ENCODE measurements at regions not wholly inside any gene's neighbourhood (a gene's known extent, or its start where the extent isn't known, plus 50 kb on each side); places are given as distances from the start of the nearest gene placed in this dataset.

- no peak for DNase-seq (ENCODE audit: low spot score)
These were observed 529.0 kb downstream of the MCTP2 start for GRCh38 chr15:94760348-94760747.

- no peak for DNase-seq (ENCODE audit: low spot score)
These were observed 530.2 kb downstream of the MCTP2 start for GRCh38 chr15:94761574-94761973.

GRCh38 chr15:94769089-94769488 is 537.7 kb downstream of the MCTP2 start:
- DNase-seq (ENCODE audit: low spot score), result no peak

GRCh38 chr15:94770199-94770598 is 538.8 kb downstream of the MCTP2 start:
- DNase-seq (ENCODE audit: low spot score), result no peak

GRCh38 chr15:94777037-94777436 is 545.7 kb downstream of the MCTP2 start:
- DNase-seq (ENCODE audit: low spot score), result no peak

GRCh38 chr15:94778840-94779239 is 547.5 kb downstream of the MCTP2 start:
- no peak for DNase-seq (ENCODE audit: low spot score)

GRCh38 chr15:94780166-94780565 is 548.8 kb downstream of the MCTP2 start:
- DNase-seq (ENCODE audit: low spot score), result no peak

GRCh38 chr15:94785091-94785490 is 553.7 kb downstream of the MCTP2 start:
- no peak for DNase-seq (ENCODE audit: low spot score)

- no peak for DNase-seq (ENCODE audit: low spot score)
These were observed 559.6 kb downstream of the MCTP2 start for GRCh38 chr15:94791008-94791407.

- DNase-seq (ENCODE audit: low spot score), result no peak
These were observed 560.1 kb downstream of the MCTP2 start for GRCh38 chr15:94791510-94791909.

- DNase-seq (ENCODE audit: low spot score), result peak; percentile 53
These were observed 560.8 kb downstream of the MCTP2 start for GRCh38 chr15:94792196-94792595.

- no peak for DNase-seq (ENCODE audit: low spot score)
These were observed 561.8 kb downstream of the MCTP2 start for GRCh38 chr15:94793207-94793606.

- peak; percentile 45 for DNase-seq (ENCODE audit: low spot score)
These were observed 562.3 kb downstream of the MCTP2 start for GRCh38 chr15:94793641-94794040.

GRCh38 chr15:94804613-94805012 is 573.3 kb downstream of the MCTP2 start:
- no peak for DNase-seq (ENCODE audit: low spot score)

- DNase-seq (ENCODE audit: low spot score), result no peak
These were observed 583.9 kb downstream of the MCTP2 start for GRCh38 chr15:94815110-94815731.

GRCh38 chr15:94815914-94816313 is 584.6 kb downstream of the MCTP2 start:
- DNase-seq (ENCODE audit: low spot score), result no peak

- DNase-seq (ENCODE audit: low spot score), result no peak
These were observed 598.8 kb downstream of the MCTP2 start for GRCh38 chr15:94829887-94830884.

GRCh38 chr15:94834000-94834399 is 602.6 kb downstream of the MCTP2 start:
- no peak for DNase-seq (ENCODE audit: low spot score)

GRCh38 chr15:94834494-94834893 is 603.1 kb downstream of the MCTP2 start:
- no peak for DNase-seq (ENCODE audit: low spot score)

GRCh38 chr15:94838281-94838680 is 606.9 kb downstream of the MCTP2 start:
- DNase-seq (ENCODE audit: low spot score), result no peak

- DNase-seq (ENCODE audit: low spot score), result peak; percentile 6
These were observed 609.7 kb downstream of the MCTP2 start for GRCh38 chr15:94840794-94841783.

- no peak for DNase-seq (ENCODE audit: low spot score)
These were observed 611.7 kb downstream of the MCTP2 start for GRCh38 chr15:94843060-94843459.
